Smooth muscle cell (in vitro differentiated cells): ENCODE measurements at regions not wholly inside any gene's neighbourhood (a gene's known extent, or its start where the extent isn't known, plus 50 kb on each side); places are given as distances from the start of the nearest gene placed in this dataset.

Experiments used
- DNase-seq: peaks from one replicate; lab custom pipeline; 2025; ENCODE audit not compliant: unreplicated experiment; lab: John Stamatoyannopoulos, UW
- H2AFZ ChIP-seq: fragments of 200-600 bp; sonication (generic); 2 replicates; pipeline ENCODE4 v1.6.0; 2016; ENCODE audit warnings: antibody characterized with exemption, low read depth, mild to moderate bottlenecking
- H3F3A ChIP-seq: fragments of 200-600 bp; sonication (generic); 2 replicates; pipeline ENCODE4 v1.6.0; 2017; ENCODE audit warnings: antibody characterized with exemption, low read depth
- H3K27ac ChIP-seq: fragments of 200-600 bp; sonication (generic); 2 replicates; pipeline ENCODE4 v1.5.1; 2016; ENCODE audit warnings: low read depth, mild to moderate bottlenecking
- H3K27me3 ChIP-seq: fragments of 200-600 bp; sonication (generic); 2 replicates; pipeline ENCODE4 v1.6.1; 2016; ENCODE audit warnings: low read depth, mild to moderate bottlenecking
- H3K36me3 ChIP-seq: fragments of 200-600 bp; sonication (generic); 2 replicates; pipeline ENCODE4 v1.5.1; 2016; ENCODE audit warnings: low read depth
- H3K4me1 ChIP-seq: fragments of 200-600 bp; sonication (generic); 2 replicates; pipeline ENCODE4 v1.5.1; 2016; ENCODE audit warnings: low read depth
- H3K4me2 ChIP-seq: fragments of 200-600 bp; sonication (generic); 2 replicates; pipeline ENCODE4 v1.6.0; 2016; ENCODE audit warnings: mild to moderate bottlenecking
- H3K4me3 ChIP-seq: fragments of 200-600 bp; sonication (generic); 2 replicates; pipeline ENCODE4 v1.5.1; 2016; ENCODE audit warnings: mild to moderate bottlenecking
- H3K79me2 ChIP-seq: fragments of 200-600 bp; sonication (generic); 2 replicates; pipeline ENCODE4 v1.6.0; 2016; ENCODE audit warnings: low read depth, mild to moderate bottlenecking
- H3K9ac ChIP-seq: fragments of 200-600 bp; sonication (generic); 2 replicates; pipeline ENCODE4 v1.6.0; 2016; ENCODE audit warnings: low read depth
- H3K9me3 ChIP-seq: fragments of 200-600 bp; sonication (generic); replicated peaks from 2 replicates; pipeline ENCODE4 v1.5.1; 2016; ENCODE audit warnings: low read depth
- H4K20me1 ChIP-seq: fragments of 200-600 bp; sonication (generic); 2 replicates; pipeline ENCODE4 v1.6.0; 2016; ENCODE audit warnings: low read depth
- CTCF ChIP-seq: fragments of 200-600 bp; sonication (generic); IDR thresholded peaks from 2 replicates; pipeline ENCODE4 v1.5.1; 2017; ENCODE audit warnings: borderline replicate concordance, mild to moderate bottlenecking, antibody characterized with exemption; ENCODE audit not compliant: insufficient read depth, poor library complexity, severe bottlenecking
- WGBS: methylation state at CpG from one replicate; pipeline ENCODE4 v1.1.7; 2016; ENCODE audit warnings: low lambda C conversion rate; 5-methylcytosine and 5-hydroxymethylcytosine counted together

GRCh38 chr10:62653254-62653653 is 151.3 kb upstream of the ADO start:
- no peak for DNase-seq
- Histone ChIP-seq H3K36me3 (no peaks in the 10 kb centered on the region), H3K4me1 (no peaks in the 10 kb centered on the region), H3K9ac (no peak overlapping the region), H3K79me2 (no peaks in the 10 kb centered on the region), H3K27me3 (no peaks in the 10 kb centered on the region), H3K4me2 (no peak overlapping the region), H2AFZ (no peak overlapping the region), H3K9me3 (no peaks in the 10 kb centered on the region), H3F3A (no peaks in the 10 kb centered on the region), H4K20me1 (no peaks in the 10 kb centered on the region), H3K4me3 (no peak overlapping the region), H3K27ac (no peak overlapping the region)
- 97% methylated on average over 6 of the region's 6 CpGs for WGBS
- TF ChIP-seq CTCF: no peak

- Histone ChIP-seq H3K9ac (no peak overlapping the region), H3K9me3 (no peaks in the 10 kb centered on the region), H3K4me1 (no peaks in the 10 kb centered on the region), H3K27ac (no peak overlapping the region), H3K36me3 (no peaks in the 10 kb centered on the region), H3K79me2 (no peaks in the 10 kb centered on the region), H2AFZ (no peak overlapping the region), H3F3A (no peaks in the 10 kb centered on the region), H3K4me3 (no peak overlapping the region), H3K27me3 (no peaks in the 10 kb centered on the region), H3K4me2 (no peak overlapping the region), H4K20me1 (no peaks in the 10 kb centered on the region)
- WGBS: 97% methylated on average over 1 of the region's 1 CpG
- no peak for TF ChIP-seq CTCF
- no peak for DNase-seq
These were observed 149.6 kb upstream of the ADO start for GRCh38 chr10:62654966-62655336.

GRCh38 chr10:62655337-62655994 is 149.1 kb upstream of the ADO start:
- no peaks in the 10 kb centered on the region for H3K9me3 ChIP-seq
- H3K4me3 ChIP-seq: no peak overlapping the region
- DNase-seq: no peak
- no peak overlapping the region for H2AFZ ChIP-seq
- no peaks in the 10 kb centered on the region for H3K4me1 ChIP-seq
- 90% methylated on average over 6 of the region's 6 CpGs for WGBS
- H3K79me2 ChIP-seq: no peaks in the 10 kb centered on the region
- no peak overlapping the region for H3K4me2 ChIP-seq
- H4K20me1 ChIP-seq: no peaks in the 10 kb centered on the region
- H3K9ac ChIP-seq: no peak overlapping the region
- H3K27me3 ChIP-seq: no peaks in the 10 kb centered on the region
- H3K36me3 ChIP-seq: no peaks in the 10 kb centered on the region
- no peak overlapping the region for H3K27ac ChIP-seq
- TF ChIP-seq CTCF: no peak
- H3F3A ChIP-seq: no peaks in the 10 kb centered on the region

GRCh38 chr10:62657244-62657835 is 147.2 kb upstream of the ADO start:
- H2AFZ ChIP-seq: no peak overlapping the region
- DNase-seq: no peak
- 92% methylated on average over 20 of the region's 20 CpGs for WGBS

More at GRCh38 chr10:62657244-62657835, 147.2 kb upstream of the ADO start:
- TF ChIP-seq CTCF: no peak
- Histone ChIP-seq H3K9me3 (no peaks in the 10 kb centered on the region), H3K27me3 (no peaks in the 10 kb centered on the region), H3K36me3 (no peaks in the 10 kb centered on the region), H3K4me3 (no peak overlapping the region), H3K9ac (no peak overlapping the region), H3K4me2 (no peak overlapping the region), H3K27ac (no peak overlapping the region), H3K4me1 (no peaks in the 10 kb centered on the region), H3K79me2 (no peaks in the 10 kb centered on the region), H3F3A (no peaks in the 10 kb centered on the region), H4K20me1 (no peaks in the 10 kb centered on the region)
